Activated B cell treated with CpG ODN at 0.5 μM for 24 hours (primary cell): ENCODE measurements at regions not wholly inside any gene's neighbourhood (a gene's known extent, or its start where the extent isn't known, plus 50 kb on each side); places are given as distances from the start of the nearest gene placed in this dataset.

Source experiments
- ATAC-seq: fragments of 200-7000 bp; cut with Tn5 transposase; one replicate; pipeline ENCODE4 v1.10.0; 2021; ENCODE audit warnings: low read depth, mild to moderate bottlenecking, moderate library complexity
- CTCF ChIA-PET: fragments of 350-600 bp; sonication (Branson Sonifier 250); formaldehyde crosslinking; loops from one replicate; lab custom pipeline; 2021; ENCODE audit warnings: antibody characterized with exemption; lab: Charles Lee
- POLR2A ChIA-PET: fragments of 350-600 bp; sonication (Branson Sonifier 250); formaldehyde crosslinking; loops from one replicate; lab custom pipeline; 2021; ENCODE audit warnings: antibody characterized with exemption; lab: Charles Lee
- DNase-seq: peaks from one replicate; pipeline ENCODE4 v3.0.0; 2022
- H3K27ac Mint-ChIP-seq: one replicate; pipeline ENCODE4 v1.8.0; 2020; ENCODE audit warnings: mixed read lengths
- H3K27me3 Mint-ChIP-seq: one replicate; pipeline ENCODE4 v1.8.0; 2021; ENCODE audit warnings: mixed read lengths
- H3K36me3 Mint-ChIP-seq: one replicate; pipeline ENCODE4 v1.8.0; 2021; ENCODE audit warnings: low read depth, mixed read lengths
- H3K4me1 Mint-ChIP-seq: one replicate; pipeline ENCODE4 v1.8.0; 2021; ENCODE audit warnings: mixed read lengths
- H3K4me3 Mint-ChIP-seq: one replicate; pipeline ENCODE4 v1.8.0; 2020; ENCODE audit warnings: mild to moderate bottlenecking, mixed read lengths
- H3K9me3 Mint-ChIP-seq: one replicate; pipeline ENCODE4 v1.8.0; 2020; ENCODE audit warnings: mixed read lengths
- intact Hi-C: fragments of 100-400 bp; cut with micrococcal nuclease; formaldehyde crosslinking; loops from one replicate; pipeline ENCODE4 v1.15.1; 2024
- TF ChIP-seq, protein P1 (sequence below): fragments of 200-600 bp; IDR thresholded peaks from one replicate; pipeline ENCODE4 v1.8.0; 2022; ENCODE audit warnings: antibody characterized with exemption, mild to moderate bottlenecking

DNA sequence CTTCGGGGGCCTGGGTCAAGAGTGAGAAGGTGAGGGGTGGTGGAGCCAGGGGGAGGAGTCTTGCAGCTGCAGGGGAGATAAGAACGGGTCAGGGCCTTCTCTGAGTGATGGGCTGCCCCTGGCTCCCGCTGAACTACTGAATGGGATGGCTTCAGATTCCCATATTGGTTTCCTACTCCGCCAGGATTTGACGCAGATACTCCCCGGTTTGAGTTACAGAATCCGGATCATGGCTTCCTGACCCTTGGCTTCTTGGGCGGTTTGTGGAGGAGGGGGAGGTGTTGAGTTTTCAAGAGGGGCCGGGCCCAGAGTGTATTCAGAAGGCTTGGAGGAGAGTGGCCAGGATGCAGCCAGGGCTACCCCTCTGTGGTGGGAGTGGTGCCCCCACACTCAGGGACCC is 119.9 kb upstream of the ATP2B2 start:
- ATAC-seq, result no peak
- Mint-ChIP-seq H3K27me3 (peaks cover 11% of the 10 kb centered on the region), H3K4me1 (no peaks in the 10 kb centered on the region), H3K36me3 (no peaks in the 10 kb centered on the region), H3K27ac (no peak overlapping the region), H3K4me3 (no peak overlapping the region), H3K9me3 (no peaks in the 10 kb centered on the region)
- intact Hi-C loops, result no loop called here
- CTCF ChIA-PET, result no interaction called here
- no peak for DNase-seq
- TF ChIP-seq, protein P1, sequence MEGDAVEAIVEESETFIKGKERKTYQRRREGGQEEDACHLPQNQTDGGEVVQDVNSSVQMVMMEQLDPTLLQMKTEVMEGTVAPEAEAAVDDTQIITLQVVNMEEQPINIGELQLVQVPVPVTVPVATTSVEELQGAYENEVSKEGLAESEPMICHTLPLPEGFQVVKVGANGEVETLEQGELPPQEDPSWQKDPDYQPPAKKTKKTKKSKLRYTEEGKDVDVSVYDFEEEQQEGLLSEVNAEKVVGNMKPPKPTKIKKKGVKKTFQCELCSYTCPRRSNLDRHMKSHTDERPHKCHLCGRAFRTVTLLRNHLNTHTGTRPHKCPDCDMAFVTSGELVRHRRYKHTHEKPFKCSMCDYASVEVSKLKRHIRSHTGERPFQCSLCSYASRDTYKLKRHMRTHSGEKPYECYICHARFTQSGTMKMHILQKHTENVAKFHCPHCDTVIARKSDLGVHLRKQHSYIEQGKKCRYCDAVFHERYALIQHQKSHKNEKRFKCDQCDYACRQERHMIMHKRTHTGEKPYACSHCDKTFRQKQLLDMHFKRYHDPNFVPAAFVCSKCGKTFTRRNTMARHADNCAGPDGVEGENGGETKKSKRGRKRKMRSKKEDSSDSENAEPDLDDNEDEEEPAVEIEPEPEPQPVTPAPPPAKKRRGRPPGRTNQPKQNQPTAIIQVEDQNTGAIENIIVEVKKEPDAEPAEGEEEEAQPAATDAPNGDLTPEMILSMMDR, result no peak
- POLR2A ChIA-PET, result no interaction called here

DNA sequence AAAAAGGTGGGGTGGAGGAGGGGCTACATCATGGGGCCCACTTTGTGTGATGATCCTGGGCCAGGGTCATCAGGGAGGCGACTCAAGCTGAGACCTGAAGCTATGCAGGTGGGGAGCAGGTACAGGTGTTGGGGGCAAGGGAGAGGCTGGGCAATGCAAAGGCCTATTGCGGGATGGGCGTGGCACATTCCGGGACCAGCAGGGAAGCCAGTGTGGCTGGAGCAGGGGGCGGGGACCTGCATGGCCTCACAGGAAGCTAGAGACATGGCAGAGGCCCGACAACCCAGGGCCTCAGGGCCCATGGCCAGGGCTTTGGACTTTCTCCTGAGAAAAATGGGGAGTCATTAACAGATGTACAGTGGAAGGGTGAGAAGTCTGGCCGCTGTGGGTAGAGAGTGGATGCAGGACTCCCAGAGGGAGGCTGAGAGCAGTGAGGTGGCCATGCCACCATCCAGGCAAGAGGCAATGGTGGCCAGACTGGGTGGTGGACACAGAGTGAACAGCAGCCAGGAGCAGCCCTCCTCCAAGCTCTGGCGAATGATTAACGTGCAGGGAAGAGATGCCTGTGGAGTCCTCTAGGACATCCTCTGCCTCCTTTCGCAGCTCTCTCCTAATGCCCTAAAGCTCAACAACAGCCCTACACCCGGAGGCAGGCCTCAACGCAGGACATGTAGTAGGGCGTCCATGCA is 122.6 kb upstream of the ATP2B2 start:
- TF ChIP-seq, protein P1, result no peak
- intact Hi-C loops, result no loop called here
- Mint-ChIP-seq H3K9me3 (no peaks in the 10 kb centered on the region), H3K27me3 (peaks cover 9% of the 10 kb centered on the region), H3K4me1 (no peaks in the 10 kb centered on the region), H3K4me3 (no peak overlapping the region), H3K36me3 (no peaks in the 10 kb centered on the region), H3K27ac (no peak overlapping the region)
- CTCF ChIA-PET, result no interaction called here
- POLR2A ChIA-PET, result no interaction called here
- DNase-seq (no peak), ATAC-seq (no peak)

DNA sequence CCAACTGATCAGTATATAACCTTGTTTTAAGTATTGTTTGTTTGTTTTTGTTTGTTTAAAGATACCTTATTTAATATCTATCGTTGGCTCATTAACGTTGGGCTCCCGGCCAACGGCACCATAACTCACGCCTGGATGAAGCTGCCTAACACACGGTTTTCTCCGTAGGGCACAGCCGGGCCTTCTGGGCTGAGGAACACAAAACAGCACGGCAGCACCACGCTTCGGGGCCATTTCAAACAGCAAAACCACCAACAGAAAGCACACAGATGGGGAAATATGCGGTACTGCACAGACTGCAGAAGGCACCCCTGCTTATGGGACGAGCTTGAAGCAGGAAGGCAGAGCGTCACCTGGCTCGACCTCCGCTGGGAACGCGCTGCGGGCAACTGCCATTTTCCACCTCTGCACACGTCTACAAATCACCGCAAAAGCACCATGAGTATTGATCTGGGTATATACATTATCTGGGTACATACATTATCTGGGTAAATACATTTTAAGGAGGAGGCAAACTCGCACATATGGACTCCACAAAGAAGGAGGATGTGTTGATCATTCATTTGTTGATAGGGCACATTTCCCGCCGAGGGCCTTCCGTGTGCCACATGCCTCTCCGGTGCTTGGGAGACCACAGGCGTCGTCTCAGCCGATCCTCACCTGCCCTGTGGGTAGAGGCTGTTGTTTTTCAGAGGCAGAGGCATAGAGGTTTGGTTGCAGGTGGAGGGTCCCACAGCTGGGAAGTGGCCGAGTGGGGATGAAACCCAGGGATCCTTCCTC is 123.7 kb upstream of the ATP2B2 start:
- Mint-ChIP-seq H3K36me3 (no peaks in the 10 kb centered on the region), H3K27ac (no peak overlapping the region), H3K9me3 (no peaks in the 10 kb centered on the region), H3K4me1 (no peaks in the 10 kb centered on the region), H3K4me3 (no peak overlapping the region), H3K27me3 (peaks cover 9% of the 10 kb centered on the region)
- DNase-seq, result no peak
- POLR2A ChIA-PET, result no interaction called here
- intact Hi-C loops, result no loop called here
- TF ChIP-seq, protein P1, result no peak
- CTCF ChIA-PET, result no interaction called here
- ATAC-seq, result no peak

DNA sequence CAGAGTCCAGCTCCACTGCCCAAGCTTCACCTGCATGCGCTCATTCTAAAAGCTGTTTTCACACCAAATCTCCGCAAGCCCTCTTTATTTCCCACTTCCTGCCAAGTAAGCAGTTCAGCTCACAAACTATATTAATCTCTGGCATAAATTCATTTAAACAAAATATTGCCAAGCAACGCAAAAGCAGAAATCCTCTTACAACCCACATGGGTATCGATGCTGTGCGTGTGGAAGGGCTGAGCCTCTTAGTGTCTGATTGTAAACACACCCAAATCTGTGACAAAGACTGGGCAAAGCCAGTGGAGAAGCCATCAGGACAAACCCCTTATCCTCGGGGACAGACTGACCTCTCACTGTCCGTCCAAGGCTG is 124.3 kb upstream of the ATP2B2 start:
- ATAC-seq (no peak), DNase-seq (no peak)
- H3K27me3 Mint-ChIP-seq, result peaks cover 9% of the 10 kb centered on the region
- no peak overlapping the region for H3K4me3 Mint-ChIP-seq
- H3K27ac Mint-ChIP-seq, result no peak overlapping the region
- TF ChIP-seq, protein P1, result no peak
- no peaks in the 10 kb centered on the region for H3K4me1 Mint-ChIP-seq
- H3K9me3 Mint-ChIP-seq, result no peaks in the 10 kb centered on the region
- H3K36me3 Mint-ChIP-seq, result no peaks in the 10 kb centered on the region
- CTCF ChIA-PET, result no interaction called here
- intact Hi-C loops, result no loop called here
- POLR2A ChIA-PET, result no interaction called here

DNA sequence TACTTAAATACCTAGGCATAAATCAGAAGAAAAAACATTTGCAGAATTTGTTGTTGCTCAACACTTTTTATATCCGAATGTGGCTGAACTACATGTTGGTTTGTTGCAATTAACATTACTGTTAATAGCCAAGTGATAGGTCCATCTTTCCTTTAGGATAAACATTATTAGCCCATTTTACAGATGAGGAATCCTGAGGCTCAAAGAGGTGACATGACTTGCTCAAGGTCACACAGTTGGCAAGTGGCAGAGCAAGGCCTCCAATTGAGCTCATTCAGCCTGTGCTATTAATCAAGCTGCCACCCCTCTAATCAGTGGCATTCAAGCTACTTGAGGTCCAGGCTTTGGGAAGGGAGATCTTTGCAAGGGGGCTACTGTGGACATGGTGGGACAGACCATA is 125.8 kb upstream of the ATP2B2 start:
- H3K27me3 Mint-ChIP-seq, result peaks cover 9% of the 10 kb centered on the region

More for the DNA sequence above, 125.8 kb upstream of the ATP2B2 start:
- H3K36me3 Mint-ChIP-seq, result no peaks in the 10 kb centered on the region
- no peak for ATAC-seq
- no peaks in the 10 kb centered on the region for H3K4me1 Mint-ChIP-seq
- POLR2A ChIA-PET, result no interaction called here
- TF ChIP-seq, protein P1, result no peak
- intact Hi-C loops, result no loop called here
- CTCF ChIA-PET, result no interaction called here
- no peak for DNase-seq
- no peak overlapping the region for H3K27ac Mint-ChIP-seq
- H3K4me3 Mint-ChIP-seq, result no peak overlapping the region
- H3K9me3 Mint-ChIP-seq, result peaks cover under 1% of the 10 kb centered on the region
